IMR-90 (cell line): ENCODE measurements at regions not wholly inside any gene's neighbourhood (a gene's known extent, or its start where the extent isn't known, plus 50 kb on each side); places are given as distances from the start of the nearest gene placed in this dataset.

Experiments
- ATAC-seq: fragments of 200-7000 bp; cut with Tn5 transposase; 2 replicates; pipeline ENCODE4 v1.9.1; 2020; ENCODE audit warnings: low read depth, mild to moderate bottlenecking, moderate library complexity
- BruUV-seq: library from RNA; stranded (reverse); fragments of 400-500 nt; replicated peaks from 2 replicates; lab custom pipeline; 2021; lab: Mats Ljungman, UMichigan
- CTCF ChIA-PET: fragments of 300-600 bp; formaldehyde crosslinking; extraction: SDS; loops from one replicate; lab custom pipeline; 2021; ENCODE audit warnings: antibody characterized with exemption; lab: Yijun Ruan, JAX
- POLR2A ChIA-PET: fragments of 300-600 bp; sonication (Branson Sonifier 250); formaldehyde crosslinking; loops from one replicate; lab custom pipeline; 2022; ENCODE audit warnings: antibody characterized with exemption; ENCODE audit not compliant: unreplicated experiment; lab: Charles Lee
- DNase-seq: peaks from one replicate; pipeline ENCODE4 v3.0.0; 2013
- H2AFZ ChIP-seq: replicated peaks from 2 replicates; pipeline ENCODE3; 2013; ENCODE audit warnings: low read length, mild to moderate bottlenecking; ENCODE audit not compliant: poor library complexity
- H2AK5ac ChIP-seq: 2 replicates; pipeline ENCODE4 v1.6.1; 2013; ENCODE audit warnings: low read depth, low read length, inconsistent platforms
- H2AK9ac ChIP-seq: replicated peaks from 2 replicates; pipeline ENCODE3; 2013; ENCODE audit warnings: mild to moderate bottlenecking, low read depth, low read length, moderate library complexity; ENCODE audit not compliant: poor library complexity
- H2BK120ac ChIP-seq: 2 replicates; pipeline ENCODE4 v1.6.1; 2013; ENCODE audit warnings: low read depth, low read length, inconsistent platforms
- H2BK15ac ChIP-seq: 3 replicates; pipeline ENCODE4 v1.6.1; 2013; ENCODE audit warnings: low read depth, low read length, inconsistent platforms
- H2BK20ac ChIP-seq: 2 replicates; pipeline ENCODE4 v1.6.1; 2013; ENCODE audit warnings: low read depth, mild to moderate bottlenecking, inconsistent platforms, low read length, moderate library complexity
- H2BK5ac ChIP-seq: 2 replicates; pipeline ENCODE4 v1.6.1; 2013; ENCODE audit warnings: mild to moderate bottlenecking, low read depth, low read length, inconsistent platforms; ENCODE audit not compliant: poor library complexity, severe bottlenecking
- H3K14ac ChIP-seq: replicated peaks from 2 replicates; pipeline ENCODE4 v1.6.1; 2013; ENCODE audit warnings: low read depth, low read length, inconsistent platforms
- H3K18ac ChIP-seq: 2 replicates; pipeline ENCODE4 v1.6.1; 2013; ENCODE audit warnings: low read depth, low read length, control low read depth
- H3K23ac ChIP-seq: 2 replicates; pipeline ENCODE4 v1.6.1; 2013; ENCODE audit warnings: low read depth, low read length, inconsistent platforms
- H3K27ac ChIP-seq: 2 replicates; pipeline ENCODE4 v1.5.1; 2013; ENCODE audit warnings: mild to moderate bottlenecking, control low read depth, low read length; ENCODE audit not compliant: insufficient read depth
- H3K27me3 ChIP-seq: 2 replicates; pipeline ENCODE4 v1.6.1; 2013; ENCODE audit warnings: low read length; ENCODE audit not compliant: control insufficient read depth, insufficient read depth
- H3K36me3 ChIP-seq: 2 replicates; pipeline ENCODE4 v1.6.1; 2013; ENCODE audit warnings: low read length, mixed read lengths; ENCODE audit not compliant: control insufficient read depth, insufficient read depth
- H3K4ac ChIP-seq: 2 replicates; pipeline ENCODE4 v1.6.1; 2013; ENCODE audit warnings: low read depth, low read length, inconsistent platforms
- H3K4me1 ChIP-seq: 2 replicates; pipeline ENCODE4 v1.6.1; 2013; ENCODE audit warnings: low read length, mixed read lengths; ENCODE audit not compliant: control insufficient read depth, insufficient read depth
- H3K4me2 ChIP-seq: 2 replicates; pipeline ENCODE4 v1.6.1; 2013; ENCODE audit warnings: low read depth, mild to moderate bottlenecking, control low read depth, low read length, moderate library complexity
- H3K4me3 ChIP-seq: 2 replicates; pipeline ENCODE4 v1.5.1; 2013; ENCODE audit warnings: low read depth, mild to moderate bottlenecking, control low read depth, low read length, moderate library complexity; ENCODE audit not compliant: insufficient read depth
- H3K56ac ChIP-seq: 2 replicates; pipeline ENCODE4 v1.6.1; 2013; ENCODE audit warnings: low read length, inconsistent platforms; ENCODE audit not compliant: insufficient read depth; ENCODE audit errors: extremely low read depth
- H3K79me1 ChIP-seq, 2 experiments: 2 replicates each; pipeline ENCODE4 v1.6.1; 2013; ENCODE audit warnings: low read length in 2 of 2, inconsistent platforms in 1 of 2, low read depth in 1 of 2
- H3K9ac ChIP-seq: 2 replicates; pipeline ENCODE4 v1.6.1; 2013; ENCODE audit warnings: low read depth, low read length, control low read depth
- H3K9me1 ChIP-seq: 2 replicates; pipeline ENCODE4 v1.6.1; 2013; ENCODE audit warnings: low read length, inconsistent platforms; ENCODE audit not compliant: insufficient read depth
- H3K9me3 ChIP-seq: 2 replicates; pipeline ENCODE4 v1.6.1; 2013; ENCODE audit warnings: low read length; ENCODE audit not compliant: control insufficient read depth, insufficient read depth
- H4K20me1 ChIP-seq: 2 replicates; pipeline ENCODE4 v1.6.1; 2013; ENCODE audit warnings: low read length, inconsistent platforms; ENCODE audit not compliant: insufficient read depth
- H4K5ac ChIP-seq: 2 replicates; pipeline ENCODE4 v1.6.1; 2013; ENCODE audit warnings: mild to moderate bottlenecking, low read depth, low read length, control low read depth
- H4K8ac ChIP-seq, 2 experiments: 2 replicates each; pipeline ENCODE4 v1.6.1; 2013; ENCODE audit warnings: low read depth in 2 of 2, low read length in 2 of 2, control low read depth in 1 of 2, inconsistent platforms in 1 of 2
- H4K91ac ChIP-seq: 2 replicates; pipeline ENCODE4 v1.6.1; 2013; ENCODE audit warnings: low read depth, low read length, inconsistent platforms; ENCODE audit not compliant: insufficient read depth
- CHD1 ChIP-seq: IDR thresholded peaks from 2 replicates; pipeline ENCODE4 v1.6.1; 2012; ENCODE audit warnings: low read depth, low read length, improper control_type of control experiment
- FOS ChIP-seq: fragments of 150-350 bp; IDR thresholded peaks from 2 replicates; pipeline ENCODE4 v1.6.1; 2016; ENCODE audit warnings: low read depth, low read length
- NFE2L2 ChIP-seq: fragments of 150-350 bp; IDR thresholded peaks from 2 replicates; pipeline ENCODE4 v1.6.1; 2016; ENCODE audit warnings: low read depth, mild to moderate bottlenecking, low read length
- WGBS, 2 experiments: methylation state at CpG; one replicate each; pipeline versions ENCODE4 v1.1.5 to v1.1.7; 2013; ENCODE audit warnings: missing lambda C conversion rate in 2 of 2; ENCODE audit not compliant: insufficient read length in 1 of 2; ENCODE audit errors: extremely low coverage in 2 of 2; 5-methylcytosine and 5-hydroxymethylcytosine counted together
- dilution Hi-C: fragments of 300-500 bp; cut with HindIII; formaldehyde crosslinking; loops from one replicate; pipeline ENCODE4 v1.14.3; 2018; ENCODE audit warnings: low sequenced_read_pairs; ENCODE audit not compliant: unreplicated experiment
- in situ Hi-C: fragments of 300-500 bp; cut with MboI; formaldehyde crosslinking; loops from 3 replicates; pipeline ENCODE4 v1.14.3; 2019; ENCODE audit warnings: low sequenced_read_pairs, inconsistent platforms, mixed read lengths
- intact Hi-C: fragments of 100-400 bp; cut with micrococcal nuclease; formaldehyde crosslinking; loops from 2 replicates; pipeline ENCODE4 v1.10.0; 2022
- TF ChIP-seq, protein P1 (sequence below): conservative IDR thresholded peaks from 2 replicates; pipeline ENCODE4 v1.5.1; 2012; ENCODE audit warnings: mild to moderate bottlenecking, low read depth, low read length, improper control_type of control experiment

DNA sequence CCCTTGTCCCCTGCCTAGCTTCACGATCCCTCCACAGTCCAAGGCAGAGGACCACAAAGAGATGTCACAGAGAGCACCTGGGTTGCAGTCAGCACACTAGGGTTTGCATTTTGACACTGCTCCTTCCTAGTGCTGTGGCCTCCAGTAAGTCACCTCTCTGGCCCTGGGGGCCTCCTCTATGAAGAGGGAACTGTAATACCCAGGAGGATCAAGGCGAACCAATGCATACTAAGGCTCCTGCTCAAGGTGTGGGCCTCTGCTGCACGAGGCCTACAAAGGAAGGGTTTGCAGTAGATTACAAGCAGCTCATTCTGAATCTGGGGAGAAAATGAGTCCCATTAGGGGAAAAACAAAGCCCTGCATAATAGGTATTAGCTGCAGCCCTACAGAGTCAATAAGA lies 72.3 kb upstream of the FZD7 start:
- no peak overlapping the region for H4K91ac ChIP-seq
- no peak overlapping the region for H3K18ac ChIP-seq
- H3K4me2 ChIP-seq: no peak overlapping the region
- H4K5ac ChIP-seq: no peak overlapping the region
- TF ChIP-seq, protein P1, sequence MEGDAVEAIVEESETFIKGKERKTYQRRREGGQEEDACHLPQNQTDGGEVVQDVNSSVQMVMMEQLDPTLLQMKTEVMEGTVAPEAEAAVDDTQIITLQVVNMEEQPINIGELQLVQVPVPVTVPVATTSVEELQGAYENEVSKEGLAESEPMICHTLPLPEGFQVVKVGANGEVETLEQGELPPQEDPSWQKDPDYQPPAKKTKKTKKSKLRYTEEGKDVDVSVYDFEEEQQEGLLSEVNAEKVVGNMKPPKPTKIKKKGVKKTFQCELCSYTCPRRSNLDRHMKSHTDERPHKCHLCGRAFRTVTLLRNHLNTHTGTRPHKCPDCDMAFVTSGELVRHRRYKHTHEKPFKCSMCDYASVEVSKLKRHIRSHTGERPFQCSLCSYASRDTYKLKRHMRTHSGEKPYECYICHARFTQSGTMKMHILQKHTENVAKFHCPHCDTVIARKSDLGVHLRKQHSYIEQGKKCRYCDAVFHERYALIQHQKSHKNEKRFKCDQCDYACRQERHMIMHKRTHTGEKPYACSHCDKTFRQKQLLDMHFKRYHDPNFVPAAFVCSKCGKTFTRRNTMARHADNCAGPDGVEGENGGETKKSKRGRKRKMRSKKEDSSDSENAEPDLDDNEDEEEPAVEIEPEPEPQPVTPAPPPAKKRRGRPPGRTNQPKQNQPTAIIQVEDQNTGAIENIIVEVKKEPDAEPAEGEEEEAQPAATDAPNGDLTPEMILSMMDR: no peak
- TF ChIP-seq CHD1 (no peak), FOS (no peak), NFE2L2 (no peak)
- no peak overlapping the region for H3K4me3 ChIP-seq
- intact Hi-C loops (no loop called here), in situ Hi-C loops (no loop called here), dilution Hi-C loops (no loop called here)
- no peaks in the 10 kb centered on the region for H3K36me3 ChIP-seq
- DNase-seq (no peak), ATAC-seq (no peak)
- no peak overlapping the region for H2BK120ac ChIP-seq
- H4K8ac ChIP-seq: no peak overlapping the region
- H2BK20ac ChIP-seq: no peak overlapping the region
- no peak overlapping the region for H3K27ac ChIP-seq
- H3K27me3 ChIP-seq: peaks cover 2% of the 10 kb centered on the region; the same call in 1 of the 2 replicates
- H4K20me1 ChIP-seq: no peaks in the 10 kb centered on the region
- no peak overlapping the region for H2AK5ac ChIP-seq
- 90% methylated on average over 2 of the region's 3 CpGs; no CpG with 5 or more reads in 1 of the 2 experiments for WGBS, 2 experiments
- no peak overlapping the region for H3K23ac ChIP-seq
- no peak overlapping the region for H3K56ac ChIP-seq
- no peaks in the 10 kb centered on the region for H3K9me1 ChIP-seq
- H3K9ac ChIP-seq: no peak overlapping the region
- no TSS peak for BruUV-seq
- no peaks in the 10 kb centered on the region for H3K79me1 ChIP-seq
- no peak overlapping the region for H2AFZ ChIP-seq
- no peak overlapping the region for H2AK9ac ChIP-seq
- ChIA-PET POLR2A (no interaction called here), CTCF (no interaction called here)
- no peak overlapping the region for H3K4ac ChIP-seq
- no peaks in the 10 kb centered on the region for H3K9me3 ChIP-seq
- H2BK15ac ChIP-seq: no peak overlapping the region
- no peak overlapping the region for H3K14ac ChIP-seq
- H3K4me1 ChIP-seq: no peaks in the 10 kb centered on the region
- no peak overlapping the region for H2BK5ac ChIP-seq
